Midbrain (tissue), 1 donor: ENCODE measurements at regions not wholly inside any gene's neighbourhood (a gene's known extent, or its start where the extent isn't known, plus 50 kb on each side); places are given as distances from the start of the nearest gene placed in this dataset.

Experiments used
- DNase-seq: peaks from one replicate; lab custom pipeline; 2025; lab: John Stamatoyannopoulos, UW

DNA sequence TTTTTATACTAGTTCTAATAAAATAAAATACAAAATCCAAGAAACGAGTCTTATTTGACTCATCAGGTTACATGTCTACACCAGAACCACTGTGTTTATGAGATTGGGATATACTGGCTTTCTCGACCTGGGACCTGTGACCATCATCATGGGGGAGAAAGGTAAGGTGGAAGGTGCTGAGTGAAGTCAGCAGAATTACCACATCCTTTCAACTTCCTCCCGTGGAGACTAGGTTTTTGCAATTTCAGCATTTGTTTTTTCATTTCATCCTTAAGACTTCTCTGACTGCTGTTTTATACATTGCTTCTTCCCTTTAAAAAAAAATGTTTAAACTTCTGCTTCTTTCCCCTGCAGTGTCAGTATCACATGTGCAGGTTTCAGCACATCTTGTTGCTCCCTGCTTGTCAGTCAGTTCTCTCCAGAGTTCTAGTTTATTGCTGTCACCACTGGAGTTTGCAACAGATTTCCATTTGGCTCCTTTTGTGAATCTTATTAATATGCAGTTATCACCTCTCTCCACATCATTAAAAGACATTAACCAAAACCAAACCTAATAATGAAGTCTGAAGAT is 60.4 kb upstream of the HAO2 start:
- DNase-seq: no peak

DNA sequence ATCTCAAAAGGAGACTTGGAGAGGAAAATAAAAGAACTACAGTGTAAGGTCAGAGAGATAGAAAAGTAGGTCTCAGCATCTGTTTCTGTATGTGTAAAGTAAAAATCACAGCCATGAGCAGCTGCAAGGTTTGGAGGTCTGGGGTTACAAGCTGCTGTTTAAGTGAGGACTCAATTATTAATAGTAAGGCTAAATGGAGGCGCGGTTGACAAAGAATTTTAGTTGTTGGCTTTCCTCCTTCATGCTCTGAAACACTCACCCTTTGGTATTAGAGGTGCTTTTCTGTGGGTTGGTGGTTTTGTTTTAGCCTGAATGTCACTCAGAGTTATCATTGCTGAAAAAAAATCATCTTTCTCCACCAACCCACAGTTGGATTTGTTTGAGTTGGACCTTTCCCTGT is 59.8 kb upstream of the HAO2 start:
- no peak for DNase-seq

DNA sequence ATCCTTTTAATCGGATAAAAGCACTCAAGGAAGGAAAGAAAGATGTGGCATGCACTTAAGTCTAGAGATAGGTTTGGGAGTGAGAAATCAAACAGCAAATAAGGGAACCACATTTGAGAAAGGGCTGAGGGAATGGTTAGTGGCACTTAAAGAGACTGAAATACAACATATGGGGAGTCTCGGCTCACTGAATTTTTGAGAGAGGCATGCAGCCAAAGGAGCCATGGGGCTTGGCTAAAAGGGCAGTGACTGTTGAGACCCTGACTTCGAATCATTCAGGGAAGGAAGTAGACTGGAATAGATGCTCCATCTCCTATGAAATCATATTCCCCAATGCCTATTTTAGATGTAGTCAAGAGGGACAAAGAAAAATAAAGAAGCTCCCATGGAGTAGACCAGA is 58.3 kb upstream of the HAO2 start:
- DNase-seq: no peak

DNA sequence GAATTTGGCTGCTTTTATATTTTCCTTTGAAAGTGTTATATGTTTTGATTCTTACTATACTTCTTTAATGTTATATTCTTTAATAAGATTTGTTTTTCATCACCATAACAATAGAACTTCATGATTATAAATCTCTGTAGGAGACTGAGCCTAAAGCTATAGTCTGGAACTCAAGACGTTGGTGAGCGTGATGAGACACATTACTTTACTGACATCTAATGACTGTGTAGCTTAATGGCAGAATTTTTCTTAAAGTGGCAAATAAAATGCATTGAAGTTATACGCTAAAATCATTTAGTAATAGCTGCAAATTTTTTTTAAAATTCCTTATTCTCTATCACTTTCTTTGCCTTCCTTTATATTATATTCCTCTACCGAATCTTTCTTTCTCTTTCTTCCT is 56.1 kb upstream of the HAO2 start:
- DNase-seq: no peak

DNA sequence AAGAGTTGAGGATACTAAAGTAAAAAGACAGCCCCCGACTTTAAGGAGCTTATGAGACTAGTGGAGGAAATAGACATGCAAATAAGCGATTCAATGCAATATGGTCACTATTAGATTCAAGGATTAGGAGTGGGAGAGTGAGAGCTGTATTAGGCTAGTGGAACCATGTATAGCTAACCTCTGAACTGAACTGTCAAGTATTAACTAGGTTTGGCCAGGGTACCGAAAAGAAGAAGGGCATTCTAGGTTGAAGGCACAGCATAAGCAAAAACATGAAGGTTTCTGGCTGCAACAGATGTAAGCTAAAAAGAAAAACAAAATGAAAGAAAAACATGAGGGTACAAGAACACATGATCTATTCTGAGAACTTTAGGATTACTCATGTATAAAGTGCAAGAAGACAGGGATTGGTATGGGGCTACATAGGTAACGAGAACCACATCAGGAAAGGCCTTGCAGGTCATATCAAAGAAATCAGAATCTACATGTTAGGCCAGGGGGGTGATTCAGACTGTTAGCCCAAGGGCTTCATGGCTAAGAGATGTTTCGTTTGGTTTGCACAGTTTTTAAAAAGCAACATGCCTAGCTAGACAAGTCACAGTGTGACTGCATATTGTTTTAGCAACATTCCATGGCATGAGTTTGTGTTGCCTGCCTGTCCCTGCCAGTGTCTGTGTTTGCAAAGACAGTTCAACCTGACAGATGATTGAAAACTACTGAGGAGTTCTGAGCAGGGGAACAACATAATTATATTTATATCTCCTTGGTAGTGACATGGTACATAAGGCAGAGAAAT is 54.4 kb upstream of the HAO2 start:
- DNase-seq: no peak

DNA sequence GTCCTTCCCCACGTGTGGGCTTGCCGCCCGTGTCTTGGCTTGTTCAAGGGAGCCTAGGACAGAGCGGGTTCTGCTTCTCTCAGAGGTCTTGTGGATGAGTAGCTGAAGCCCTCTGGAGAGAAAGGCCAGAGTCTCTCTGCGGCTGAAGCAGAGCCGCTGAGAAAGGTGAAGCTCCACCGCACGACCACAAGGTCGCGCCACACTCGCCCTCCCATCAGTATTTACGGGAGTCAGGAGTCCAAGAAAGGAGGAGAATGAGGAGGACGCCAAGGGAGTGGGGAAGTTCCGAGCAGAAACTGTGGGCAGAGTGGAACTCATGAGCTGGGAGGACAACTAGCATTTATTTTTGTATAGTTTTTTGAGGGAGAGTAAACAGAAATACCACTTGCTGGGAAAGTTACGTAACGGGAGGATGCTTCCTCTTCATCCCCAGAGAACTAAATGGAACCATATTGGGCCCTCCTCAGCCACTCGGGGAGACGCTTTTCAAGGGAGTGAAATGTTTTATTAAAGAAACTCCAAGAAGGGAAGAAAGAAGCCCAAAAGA is 51.6 kb upstream of the HAO2 start:
- no peak for DNase-seq

DNA sequence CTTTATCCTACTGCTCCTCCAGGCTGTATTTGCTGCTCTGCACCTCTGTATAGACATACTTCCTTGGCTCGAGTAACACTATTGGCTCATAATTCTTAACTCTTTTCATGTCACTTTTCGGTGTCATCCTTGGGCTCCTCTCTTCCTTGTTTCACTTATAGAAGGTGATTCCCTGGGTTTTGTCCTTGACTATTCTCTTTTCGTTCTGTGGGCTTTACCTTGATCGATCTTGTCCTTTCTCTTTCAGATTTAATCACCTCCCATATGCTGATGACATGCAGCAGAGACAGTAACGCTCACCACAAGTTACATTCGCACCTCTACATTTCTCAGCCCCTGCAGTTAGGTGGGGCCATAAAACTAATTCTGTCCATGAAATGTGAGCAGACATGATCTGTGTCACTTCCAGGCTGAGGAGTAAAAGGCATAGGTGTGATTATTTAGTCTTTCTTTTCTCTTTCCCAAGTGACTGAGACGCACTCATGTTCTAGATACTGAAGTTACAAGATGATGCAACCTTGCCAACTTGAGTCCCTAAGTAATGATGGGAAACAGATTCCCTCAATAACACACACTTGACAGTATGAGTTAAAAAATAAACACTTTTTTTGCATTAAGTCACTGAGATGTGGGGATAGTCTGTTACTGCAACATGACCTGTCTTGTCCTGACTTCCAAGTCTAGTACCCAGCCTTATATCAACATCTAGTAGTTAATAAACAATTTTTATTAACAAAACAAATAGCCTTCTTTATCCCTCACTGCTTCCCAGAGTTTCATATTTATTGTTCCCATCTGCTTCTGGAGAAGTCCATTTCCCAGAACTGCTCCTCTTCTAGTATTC is 49.9 kb upstream of the HAO2 start:
- no peak for DNase-seq
